ENCODE measurements at regions not wholly inside any gene's neighbourhood (a gene's known extent, or its start where the extent isn't known, plus 50 kb on each side); places are given as distances from the start of the nearest gene placed in this dataset.

DNA sequence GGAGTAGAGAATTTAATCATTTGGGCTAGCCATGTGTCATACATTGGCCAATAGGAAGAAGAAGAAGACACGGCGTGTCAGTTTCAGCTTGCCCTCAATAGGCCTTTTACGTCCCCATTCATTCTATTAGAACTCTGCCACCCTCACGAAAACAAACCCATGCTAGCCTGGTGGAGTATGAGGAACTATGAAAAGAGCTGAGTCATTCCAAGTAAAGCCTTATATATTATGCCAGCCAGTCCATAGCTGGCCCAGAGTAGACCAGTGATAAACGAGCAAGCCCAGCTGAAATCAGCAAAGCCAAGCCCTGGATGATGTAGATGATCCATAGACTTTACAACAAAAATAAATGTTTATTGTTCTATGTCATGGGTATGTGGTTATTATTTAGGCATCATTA is 895.1 kb downstream of the TLE1 start:
- TF ChIP-seq SUPT20H (IDR thresholded peaks at IDR 0.05; ENCODE audit: borderline replicate concordance, control insufficient read depth, low read depth, low read length) (no peak), SMC3 (IDR thresholded peaks at IDR 0.05; ENCODE audit: borderline replicate concordance, low read length) (no peak), LARP7 (IDR thresholded peaks at IDR 0.05) (no peak), TCF3 (IDR thresholded peaks at IDR 0.05; ENCODE audit: borderline replicate concordance, insufficient read depth, low read depth, low read length) (no peak), RAD21 (IDR thresholded peaks at IDR 0.05; ENCODE audit: insufficient read depth, low read depth, low read length) (no peak), MXI1 (IDR thresholded peaks at IDR 0.05; ENCODE audit: low read depth, low read length) (no peak)
- TF ChIP-seq, protein P1, sequence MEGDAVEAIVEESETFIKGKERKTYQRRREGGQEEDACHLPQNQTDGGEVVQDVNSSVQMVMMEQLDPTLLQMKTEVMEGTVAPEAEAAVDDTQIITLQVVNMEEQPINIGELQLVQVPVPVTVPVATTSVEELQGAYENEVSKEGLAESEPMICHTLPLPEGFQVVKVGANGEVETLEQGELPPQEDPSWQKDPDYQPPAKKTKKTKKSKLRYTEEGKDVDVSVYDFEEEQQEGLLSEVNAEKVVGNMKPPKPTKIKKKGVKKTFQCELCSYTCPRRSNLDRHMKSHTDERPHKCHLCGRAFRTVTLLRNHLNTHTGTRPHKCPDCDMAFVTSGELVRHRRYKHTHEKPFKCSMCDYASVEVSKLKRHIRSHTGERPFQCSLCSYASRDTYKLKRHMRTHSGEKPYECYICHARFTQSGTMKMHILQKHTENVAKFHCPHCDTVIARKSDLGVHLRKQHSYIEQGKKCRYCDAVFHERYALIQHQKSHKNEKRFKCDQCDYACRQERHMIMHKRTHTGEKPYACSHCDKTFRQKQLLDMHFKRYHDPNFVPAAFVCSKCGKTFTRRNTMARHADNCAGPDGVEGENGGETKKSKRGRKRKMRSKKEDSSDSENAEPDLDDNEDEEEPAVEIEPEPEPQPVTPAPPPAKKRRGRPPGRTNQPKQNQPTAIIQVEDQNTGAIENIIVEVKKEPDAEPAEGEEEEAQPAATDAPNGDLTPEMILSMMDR (IDR thresholded peaks at IDR 0.05 in 2 of 3, conservative IDR thresholded peaks at IDR 0.05 in 1 of 3; ENCODE audit: control insufficient read depth in 2 of 3, extremely low read depth in 1 of 3, insufficient read depth in 1 of 3, low read depth in 3 of 3, low read length in 3 of 3), result no peak
- TF ChIP-seq, protein P2, sequence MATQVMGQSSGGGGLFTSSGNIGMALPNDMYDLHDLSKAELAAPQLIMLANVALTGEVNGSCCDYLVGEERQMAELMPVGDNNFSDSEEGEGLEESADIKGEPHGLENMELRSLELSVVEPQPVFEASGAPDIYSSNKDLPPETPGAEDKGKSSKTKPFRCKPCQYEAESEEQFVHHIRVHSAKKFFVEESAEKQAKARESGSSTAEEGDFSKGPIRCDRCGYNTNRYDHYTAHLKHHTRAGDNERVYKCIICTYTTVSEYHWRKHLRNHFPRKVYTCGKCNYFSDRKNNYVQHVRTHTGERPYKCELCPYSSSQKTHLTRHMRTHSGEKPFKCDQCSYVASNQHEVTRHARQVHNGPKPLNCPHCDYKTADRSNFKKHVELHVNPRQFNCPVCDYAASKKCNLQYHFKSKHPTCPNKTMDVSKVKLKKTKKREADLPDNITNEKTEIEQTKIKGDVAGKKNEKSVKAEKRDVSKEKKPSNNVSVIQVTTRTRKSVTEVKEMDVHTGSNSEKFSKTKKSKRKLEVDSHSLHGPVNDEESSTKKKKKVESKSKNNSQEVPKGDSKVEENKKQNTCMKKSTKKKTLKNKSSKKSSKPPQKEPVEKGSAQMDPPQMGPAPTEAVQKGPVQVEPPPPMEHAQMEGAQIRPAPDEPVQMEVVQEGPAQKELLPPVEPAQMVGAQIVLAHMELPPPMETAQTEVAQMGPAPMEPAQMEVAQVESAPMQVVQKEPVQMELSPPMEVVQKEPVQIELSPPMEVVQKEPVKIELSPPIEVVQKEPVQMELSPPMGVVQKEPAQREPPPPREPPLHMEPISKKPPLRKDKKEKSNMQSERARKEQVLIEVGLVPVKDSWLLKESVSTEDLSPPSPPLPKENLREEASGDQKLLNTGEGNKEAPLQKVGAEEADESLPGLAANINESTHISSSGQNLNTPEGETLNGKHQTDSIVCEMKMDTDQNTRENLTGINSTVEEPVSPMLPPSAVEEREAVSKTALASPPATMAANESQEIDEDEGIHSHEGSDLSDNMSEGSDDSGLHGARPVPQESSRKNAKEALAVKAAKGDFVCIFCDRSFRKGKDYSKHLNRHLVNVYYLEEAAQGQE (IDR thresholded peaks at IDR 0.05; ENCODE audit: low read depth, low read length), result no peak

Data from GM12878 (cell line).